GM19324 (cell line): ENCODE measurements at regions not wholly inside any gene's neighbourhood (a gene's known extent, or its start where the extent isn't known, plus 50 kb on each side); places are given as distances from the start of the nearest gene placed in this dataset.

Source experiments
- ATAC-seq: cut with Tn5 transposase; IDR thresholded peaks from one replicate; pipeline ENCODE4 v1.9.1; 2021; ENCODE audit warnings: mild to moderate bottlenecking, moderate library complexity; ENCODE audit not compliant: unreplicated experiment, low FRiP score

DNA sequence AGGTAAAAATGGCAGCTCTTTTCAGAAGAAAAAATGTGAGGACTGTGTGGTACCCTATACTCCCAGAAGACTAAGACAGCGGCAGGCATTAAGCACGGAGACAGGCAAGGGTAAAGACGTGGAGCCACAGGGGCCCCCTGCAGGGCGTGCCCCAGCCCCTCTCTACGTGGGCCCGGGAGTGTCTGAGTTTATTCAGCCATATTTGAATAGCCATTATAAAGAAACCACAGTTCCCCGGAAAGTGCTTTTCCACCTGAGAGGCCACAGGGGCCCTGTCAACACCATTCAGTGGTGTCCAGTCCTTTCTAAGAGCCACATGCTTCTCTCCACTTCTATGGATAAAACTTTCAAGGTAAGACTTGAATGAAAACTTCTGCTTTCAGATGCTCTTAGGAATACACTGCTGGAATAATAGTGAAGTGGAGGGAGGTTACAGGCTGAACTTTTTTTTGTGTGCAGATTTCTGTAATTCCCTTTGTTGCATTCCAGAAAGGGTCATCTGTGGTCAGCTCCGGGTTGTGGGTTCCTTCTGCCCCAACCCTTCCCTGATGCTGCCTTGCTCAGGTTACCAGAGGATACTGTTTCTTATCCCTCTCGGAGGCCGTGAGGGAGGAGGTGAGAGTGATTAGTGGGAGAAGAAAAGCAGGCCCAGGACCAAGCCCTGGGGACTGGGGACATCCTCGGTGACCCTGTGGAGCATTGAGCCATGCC, 58.4 kb downstream of the SLC25A47 start:
- ATAC-seq = no peak

DNA sequence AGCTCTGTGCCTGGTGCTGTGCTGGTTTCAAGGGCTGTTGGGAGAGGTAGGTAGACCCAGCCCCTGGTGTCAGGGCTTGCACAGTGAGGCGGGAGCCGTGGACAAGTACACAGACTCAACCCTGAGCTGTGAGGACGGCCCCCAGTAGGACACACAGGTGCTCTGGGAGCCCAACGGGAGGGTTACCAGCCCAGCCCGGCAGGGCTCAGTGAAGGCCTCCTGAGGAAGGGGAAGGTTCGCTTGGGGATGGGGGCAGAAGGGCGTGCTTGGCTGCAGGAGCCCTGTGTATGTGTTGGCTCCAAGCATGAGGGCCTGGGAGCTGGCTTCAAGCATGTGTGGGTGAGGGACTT, 58.9 kb downstream of the SLC25A47 start:
- ATAC-seq = no peak

DNA sequence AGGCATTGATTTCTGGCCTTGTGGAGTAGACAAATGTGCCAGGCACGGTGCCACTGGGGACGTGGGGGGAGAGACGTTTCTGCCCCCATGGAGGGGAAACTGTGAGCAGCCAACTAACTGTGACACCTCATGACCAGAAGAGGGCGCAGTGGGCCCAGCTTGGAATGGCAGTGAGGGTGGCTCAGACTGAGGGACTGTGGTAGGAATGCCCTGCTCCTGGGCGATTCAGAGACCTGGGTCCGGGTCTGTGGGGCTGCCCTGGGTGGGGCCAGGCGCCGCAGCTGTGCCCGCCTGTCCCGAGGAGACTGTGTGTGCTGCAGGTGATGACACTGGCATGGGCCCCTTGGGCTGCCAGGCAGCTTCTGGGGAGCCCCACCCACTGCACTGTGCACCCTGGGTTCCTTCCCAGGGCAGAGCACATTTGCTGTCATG, 60.6 kb downstream of the SLC25A47 start:
- ATAC-seq = peak; percentile 62

DNA sequence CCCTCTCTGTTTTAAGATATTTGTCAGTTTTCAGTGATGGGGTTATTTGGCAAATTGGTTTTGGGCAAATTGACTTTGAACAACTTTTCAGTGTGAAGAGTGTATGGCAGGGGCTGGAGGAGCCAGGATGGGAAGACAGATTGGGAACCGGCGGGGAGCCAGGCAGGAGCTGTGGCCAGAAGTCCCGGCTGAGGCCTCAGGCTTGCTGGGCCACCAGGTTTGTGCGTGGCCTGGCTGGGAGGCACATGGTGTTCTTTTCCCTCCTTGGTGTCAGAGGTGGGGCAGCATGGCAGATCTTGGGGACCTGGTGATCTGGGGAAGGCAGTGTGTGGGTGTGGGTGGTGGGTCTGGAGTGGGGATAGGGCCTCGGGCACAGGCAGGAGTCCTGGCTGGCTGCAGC, 61.1 kb downstream of the SLC25A47 start:
- ATAC-seq = no peak

DNA sequence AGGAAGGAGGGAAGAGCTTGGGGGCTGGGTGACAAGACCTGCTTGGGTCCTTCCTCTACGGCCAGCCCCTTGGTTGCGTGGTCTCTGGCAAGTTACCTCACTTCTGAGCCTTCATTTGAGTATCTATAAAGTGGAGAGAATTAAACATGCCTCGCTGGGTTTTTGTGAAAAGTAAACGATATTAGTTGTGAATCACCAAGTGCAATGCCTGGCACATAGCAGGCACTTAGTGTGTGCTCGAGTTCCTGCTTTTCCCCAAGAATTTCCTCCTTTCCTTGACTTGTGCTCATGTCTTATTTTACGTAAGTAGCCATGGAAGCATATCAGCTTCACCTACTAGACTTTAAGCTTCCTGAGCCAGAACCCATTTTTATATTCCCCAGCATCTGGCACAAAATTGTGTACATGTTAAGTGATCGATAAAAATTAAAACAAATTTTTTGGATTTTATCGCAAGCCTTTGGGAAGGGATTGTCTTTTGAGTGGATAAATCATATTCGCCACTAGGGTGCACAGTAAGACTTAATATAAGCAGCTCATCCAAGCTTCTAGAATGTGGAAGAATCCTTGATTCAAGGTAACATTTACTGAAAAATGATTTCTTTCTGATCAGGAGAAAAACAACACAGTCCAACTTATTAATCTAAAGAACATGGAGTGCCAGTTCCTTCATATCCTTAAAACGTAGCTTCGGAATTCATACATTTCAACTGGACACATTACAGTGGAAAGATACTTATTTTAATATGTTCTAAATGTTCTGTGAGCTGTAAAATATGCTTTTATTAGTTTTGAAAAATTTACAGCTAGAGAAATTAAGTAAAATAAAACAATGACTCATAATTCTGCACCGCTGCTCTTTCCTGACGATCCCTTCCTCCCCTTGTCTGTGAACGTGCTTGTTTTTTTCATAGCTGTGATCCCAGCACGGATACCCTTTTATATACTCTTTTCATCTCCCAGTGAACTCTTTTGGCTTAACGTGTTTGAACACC, 62.0 kb downstream of the SLC25A47 start:
- no peak for ATAC-seq

DNA sequence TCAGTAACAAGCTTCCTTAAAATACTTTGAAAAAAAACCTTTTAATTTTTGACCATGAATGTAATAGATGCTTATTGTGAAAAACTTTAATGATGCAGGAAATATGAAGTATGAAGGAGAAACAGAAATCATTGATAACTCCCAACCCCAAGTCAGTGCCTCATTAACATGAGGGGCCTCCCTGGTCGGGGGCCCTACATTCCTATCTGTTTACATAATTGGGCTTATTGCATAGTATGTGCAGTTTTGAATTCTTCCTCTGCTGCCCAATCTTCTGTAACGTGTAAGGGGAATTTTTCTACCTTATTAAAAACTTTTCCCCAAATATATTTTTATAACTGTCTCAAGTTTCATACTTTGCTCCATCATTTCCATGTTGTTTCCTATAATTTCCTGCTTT, 63.0 kb downstream of the SLC25A47 start:
- no peak for ATAC-seq

DNA sequence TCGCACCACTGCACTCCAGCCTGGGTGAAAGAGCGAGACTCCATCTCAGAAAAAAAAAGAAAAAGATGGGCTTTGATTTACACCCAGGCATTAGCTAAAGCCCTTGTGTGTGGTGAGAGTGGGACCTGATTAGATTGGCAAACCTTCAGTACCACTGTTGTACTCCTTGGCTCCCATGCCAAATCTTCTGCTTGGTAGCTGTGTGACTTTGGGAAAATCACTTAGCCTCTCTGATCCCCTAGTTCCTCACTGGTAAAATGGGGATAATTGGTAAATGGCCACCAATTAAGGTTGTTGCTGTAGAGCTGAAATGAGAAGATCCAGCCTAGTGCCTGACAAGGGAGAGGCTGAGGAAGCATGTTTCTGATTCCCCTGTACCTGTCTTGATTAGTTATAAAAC, 63.7 kb downstream of the SLC25A47 start:
- no peak for ATAC-seq

DNA sequence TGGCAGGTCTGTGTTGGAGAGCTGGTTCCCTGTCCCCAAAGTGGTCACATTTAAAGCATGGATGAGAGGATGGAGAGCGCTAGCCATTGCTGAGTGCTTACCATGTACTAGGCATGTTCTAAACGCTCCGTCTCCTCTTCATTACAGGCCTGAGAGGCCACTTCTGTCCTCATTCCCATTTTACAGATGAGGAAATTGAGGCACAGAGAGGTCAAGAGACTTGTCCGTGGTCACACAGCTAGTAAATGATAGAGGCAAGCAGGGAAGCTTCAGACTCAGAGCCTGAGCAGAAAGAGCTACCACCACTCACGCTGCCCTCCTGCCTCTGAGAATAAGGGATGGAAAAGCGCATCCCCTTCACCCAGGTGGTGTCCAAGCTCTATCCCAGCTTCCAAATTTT, 64.3 kb downstream of the SLC25A47 start:
- no peak for ATAC-seq

DNA sequence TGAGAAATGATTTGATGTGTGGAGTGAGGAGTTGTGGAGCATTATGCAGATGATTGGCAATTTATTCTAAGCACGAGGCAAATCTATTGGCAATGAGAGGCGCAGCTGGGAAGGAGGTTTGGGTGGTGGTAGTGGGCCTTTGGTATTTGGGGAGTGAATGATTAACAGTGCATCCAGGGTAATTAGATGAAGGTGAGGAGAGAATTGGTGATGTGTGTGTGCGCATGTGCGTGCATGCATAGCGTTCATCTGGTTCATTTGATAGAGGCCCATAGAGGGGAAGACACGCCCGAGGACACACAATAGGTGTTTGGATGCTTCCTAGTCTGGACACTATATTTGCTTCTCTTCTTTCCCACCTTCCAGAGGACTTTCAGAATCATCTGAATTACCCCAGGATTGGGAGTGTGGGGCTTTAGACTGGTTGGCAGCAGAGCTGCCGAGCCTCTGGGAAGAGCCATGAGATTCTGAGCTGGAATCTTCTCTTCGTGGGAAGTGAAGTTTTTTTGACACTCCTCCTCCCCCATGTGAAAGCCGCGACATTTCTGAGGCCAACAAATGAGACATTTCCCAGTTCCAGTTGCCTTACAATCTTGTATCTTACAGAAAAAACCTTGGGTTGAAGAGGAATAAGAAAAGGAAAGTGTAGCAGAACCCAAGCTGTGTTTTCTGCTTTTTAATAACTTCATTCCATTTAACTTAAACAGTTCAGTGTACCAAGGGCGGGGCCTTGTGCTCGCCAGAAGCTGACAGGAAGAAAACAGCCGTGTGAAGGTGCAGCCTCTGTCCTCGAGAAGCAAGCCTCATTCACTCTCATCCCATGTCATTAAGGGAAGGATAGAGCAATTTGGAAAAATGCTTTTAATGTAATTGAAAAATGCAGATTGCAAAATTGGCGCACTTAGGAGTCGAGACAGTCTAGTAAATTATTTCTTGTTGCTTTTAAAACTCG, 65.2 kb downstream of the SLC25A47 start:
- no peak for ATAC-seq

DNA sequence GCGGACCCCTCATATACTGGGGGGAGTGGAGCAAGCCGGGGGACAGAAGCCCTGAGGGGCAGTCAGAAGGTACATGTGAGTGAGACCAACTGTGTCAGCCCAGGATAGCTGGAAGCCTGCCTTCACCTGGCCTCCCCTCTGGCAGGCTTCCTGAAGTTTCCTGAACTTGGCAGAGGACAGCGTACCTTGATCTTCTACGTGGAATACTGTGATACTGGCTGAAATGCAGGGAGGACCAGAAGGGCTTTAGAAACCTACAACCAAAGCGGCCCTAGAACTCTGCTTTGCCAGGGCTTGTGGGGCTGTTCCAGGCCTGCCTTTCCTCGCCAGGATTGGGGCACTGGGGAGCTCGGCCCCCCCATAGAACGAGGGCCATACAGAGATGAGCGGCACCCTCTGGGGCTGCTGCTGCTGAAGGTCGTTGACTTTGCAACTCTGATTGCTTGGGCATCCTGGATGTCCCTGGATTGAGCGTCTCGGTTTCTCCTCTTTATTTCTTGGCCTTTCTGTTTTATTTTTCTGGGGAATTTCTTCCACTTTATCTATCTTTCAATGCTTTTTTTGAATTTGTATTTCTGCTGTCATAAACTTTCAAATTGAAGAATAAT, 66.5 kb downstream of the SLC25A47 start:
- ATAC-seq = no peak

DNA sequence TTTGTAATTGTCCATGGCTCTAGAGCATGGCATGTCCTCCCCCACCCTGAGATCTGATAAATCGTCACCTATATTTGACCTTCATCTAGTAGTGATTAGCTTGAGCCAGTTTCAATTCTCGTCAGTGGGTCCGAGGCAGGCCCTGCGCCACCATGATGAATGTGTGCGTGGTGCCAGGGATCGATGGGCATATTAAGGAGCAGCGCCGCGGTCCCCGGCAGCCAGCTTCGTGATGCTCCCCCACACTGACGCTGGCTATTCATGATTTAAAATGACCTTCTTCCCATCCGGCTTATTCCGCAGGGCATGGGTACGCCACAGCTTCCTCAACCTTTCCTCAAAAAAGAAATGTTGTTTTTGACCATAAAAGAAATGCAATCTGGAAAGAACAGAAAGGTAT, 68.0 kb downstream of the SLC25A47 start:
- ATAC-seq = no peak

DNA sequence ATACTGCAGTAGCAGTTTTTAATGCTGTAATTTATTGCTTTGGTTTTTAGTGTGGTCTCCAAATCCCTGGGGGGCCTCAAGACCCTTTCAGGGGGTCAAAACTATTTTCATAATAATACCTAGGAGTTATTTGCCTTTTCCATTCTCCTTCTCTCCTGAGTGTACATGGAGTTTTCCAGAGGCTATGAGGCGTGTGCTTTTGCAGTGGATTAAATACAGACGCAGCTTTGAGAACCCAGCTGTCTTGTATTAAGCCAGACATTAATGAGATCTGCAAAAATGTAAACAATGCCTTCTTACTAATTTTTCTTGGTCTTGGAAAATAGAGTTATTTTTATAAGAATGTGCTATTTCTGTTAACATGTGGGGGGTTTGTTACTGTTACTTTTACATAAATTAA, 68.6 kb downstream of the SLC25A47 start:
- no peak for ATAC-seq

DNA sequence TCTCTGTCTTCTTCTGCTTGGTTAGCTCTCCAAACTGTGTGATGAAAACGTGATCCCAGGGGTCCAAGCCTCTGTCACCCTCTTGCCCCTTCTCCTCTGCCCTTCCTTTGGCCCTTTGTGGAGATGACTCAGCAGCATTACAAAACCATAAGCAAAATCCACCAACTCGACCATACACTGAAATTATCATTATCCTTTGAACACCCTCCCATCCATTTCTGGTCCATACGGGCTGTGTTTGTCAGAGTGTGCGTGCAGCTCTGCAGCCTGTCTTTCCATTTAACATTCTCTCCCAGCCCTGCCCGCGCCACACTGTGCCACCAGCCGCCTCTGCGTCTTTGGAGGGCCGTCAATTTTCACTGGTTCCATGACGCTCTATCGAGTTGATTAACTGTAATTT, 69.2 kb downstream of the SLC25A47 start:
- no peak for ATAC-seq

DNA sequence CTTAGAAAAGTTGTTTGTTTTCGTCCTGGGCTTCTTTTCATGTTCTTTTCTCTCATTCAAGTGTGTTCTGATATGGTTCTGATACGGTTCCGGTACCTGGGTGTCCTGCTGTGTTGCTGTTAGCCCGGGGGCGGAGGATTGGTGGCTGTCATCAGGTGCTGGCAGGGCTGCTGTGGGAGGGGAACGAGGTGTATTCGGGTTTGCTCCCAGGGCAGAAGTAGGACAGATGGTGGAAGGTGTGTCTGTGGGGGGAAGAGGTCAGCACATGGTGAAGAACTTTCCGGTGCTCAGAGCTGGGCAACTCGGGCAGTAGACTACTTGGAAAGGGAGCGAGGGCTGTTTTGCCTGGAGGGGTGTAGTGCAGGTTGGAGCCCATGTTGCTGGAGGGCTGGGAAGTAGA, 70.2 kb downstream of the SLC25A47 start:
- no peak for ATAC-seq

DNA sequence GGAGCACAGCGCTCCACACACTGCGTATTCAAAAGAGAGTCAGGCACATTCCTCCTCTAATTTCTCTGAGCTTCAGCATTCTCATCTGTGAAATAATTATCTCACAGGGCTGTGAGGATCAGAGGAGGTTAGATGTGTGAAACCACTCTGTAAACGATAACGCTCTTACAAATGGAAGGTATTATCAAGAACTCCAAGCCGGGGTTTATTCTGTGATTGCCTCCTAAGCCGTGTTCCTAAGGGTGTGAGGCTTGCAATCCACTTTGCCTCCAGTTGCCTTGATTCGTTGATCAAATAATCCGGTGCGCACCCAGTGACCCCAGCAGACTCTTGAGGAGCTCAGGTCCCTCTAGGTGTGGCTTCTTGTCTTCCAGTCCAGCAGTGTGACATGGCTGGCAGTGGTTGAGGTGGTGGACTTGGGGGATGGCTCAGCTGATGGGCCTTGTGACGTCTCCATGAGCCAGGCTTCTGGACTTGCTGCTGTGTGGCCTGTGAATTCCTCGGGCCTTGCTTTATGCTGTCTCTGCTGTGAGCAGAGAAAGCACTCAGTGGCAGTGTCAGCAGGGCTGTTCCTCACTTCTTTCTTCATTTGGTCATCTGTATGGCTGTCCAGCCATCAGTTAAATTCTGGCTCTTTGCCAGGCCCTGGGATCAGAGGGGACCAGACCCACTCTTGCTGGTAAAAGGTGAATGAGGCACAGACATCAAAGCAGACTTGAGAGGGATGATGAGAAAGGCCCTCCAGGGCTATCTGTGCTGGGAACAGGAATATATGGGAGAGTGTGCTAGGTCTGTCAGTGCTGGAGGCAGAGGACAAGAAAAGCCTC, 71.0 kb downstream of the SLC25A47 start:
- ATAC-seq = no peak

DNA sequence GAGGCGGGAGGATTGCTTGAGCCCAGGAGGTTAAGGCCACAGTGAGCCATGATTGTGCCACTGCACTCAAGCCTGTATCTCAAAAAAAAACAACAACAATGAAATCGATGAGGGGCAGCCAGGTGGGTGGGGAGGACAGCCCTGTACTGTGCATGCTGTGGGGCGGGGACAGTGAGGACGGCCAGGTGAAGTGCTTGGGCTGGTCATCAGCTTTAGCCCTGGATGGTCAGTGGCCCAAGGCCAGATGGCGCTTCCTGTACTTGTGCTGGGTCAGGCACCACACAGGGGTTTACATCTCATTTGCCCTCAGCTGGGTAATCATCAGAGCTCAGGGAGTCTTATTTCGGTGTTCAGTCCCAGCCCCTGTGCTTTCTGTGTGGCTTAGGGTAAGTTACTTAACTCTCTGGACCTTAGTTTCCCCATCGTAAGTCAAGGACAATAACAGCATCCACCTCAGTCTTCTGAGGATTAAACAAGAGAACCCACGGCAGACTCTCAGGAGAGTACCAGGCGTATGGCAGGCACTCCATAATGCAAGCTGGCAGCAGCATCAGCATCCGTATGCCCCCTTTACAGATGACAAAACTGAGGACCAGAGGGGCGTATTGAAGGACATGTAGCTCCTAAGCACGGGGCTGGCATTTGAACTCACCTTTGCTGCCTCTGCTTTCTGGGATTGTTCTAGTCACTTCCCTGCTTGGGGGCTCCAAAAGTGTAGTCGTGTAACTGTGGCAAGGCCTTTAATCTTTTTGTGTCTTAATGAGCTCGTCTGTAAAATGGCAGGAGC, 71.9 kb downstream of the SLC25A47 start:
- no peak for ATAC-seq

DNA sequence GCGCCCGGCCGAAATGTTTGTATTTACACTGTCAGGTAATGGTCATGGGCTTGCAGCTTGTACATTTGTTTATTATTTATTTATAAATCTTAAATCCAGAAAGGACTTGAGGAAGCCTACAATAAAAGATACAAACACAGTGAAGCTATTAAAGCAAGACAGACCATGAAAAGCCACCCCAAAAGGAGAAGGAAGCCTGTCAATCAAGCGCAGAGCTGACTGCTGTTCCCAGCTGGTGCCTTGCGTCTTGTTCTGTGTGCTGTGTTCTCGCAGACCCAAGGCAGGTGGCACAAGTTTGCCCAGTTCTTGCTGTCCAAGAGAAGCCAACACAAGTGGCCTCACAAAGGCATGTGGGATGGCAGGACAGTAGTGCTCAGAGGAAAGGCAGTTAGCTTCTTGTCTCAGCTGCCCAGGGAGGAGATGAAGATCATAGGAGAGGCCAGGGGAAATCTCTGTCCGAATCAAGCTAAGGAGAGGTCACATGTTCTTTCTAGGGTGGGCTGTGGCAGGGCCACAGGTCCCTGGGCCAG, 73.2 kb downstream of the SLC25A47 start:
- no peak for ATAC-seq

DNA sequence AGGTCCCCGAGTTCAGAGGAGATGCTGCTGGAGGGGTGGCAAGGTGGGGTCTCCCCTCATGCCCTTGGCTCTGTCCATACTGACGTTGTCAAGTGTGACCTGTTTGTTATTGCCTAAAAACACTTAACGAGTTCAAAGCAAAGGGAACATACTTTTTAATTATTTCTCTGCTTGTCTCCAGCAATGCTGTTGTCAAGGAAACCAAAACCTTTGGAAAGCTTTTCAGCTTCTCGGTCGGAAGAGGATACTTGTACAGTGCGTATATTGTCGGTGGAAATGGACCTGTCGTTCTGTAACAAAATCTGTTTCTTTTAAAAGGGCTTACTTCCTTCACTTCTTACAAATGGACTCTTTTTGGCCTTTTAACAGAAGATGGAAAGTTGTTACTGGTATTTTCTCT, 73.9 kb downstream of the SLC25A47 start:
- no peak for ATAC-seq
